ENCODE measurements at regions not wholly inside any gene's neighbourhood (a gene's known extent, or its start where the extent isn't known, plus 50 kb on each side); places are given as distances from the start of the nearest gene placed in this dataset.

GRCh38 chr2:168327328-168327727, 79.9 kb upstream of the STK39 start:
- no peak for TF ChIP-seq CTCF (IDR thresholded peaks at IDR 0.05)
- no peak for TF ChIP-seq POLR2AphosphoS5 (IDR thresholded peaks at IDR 0.05)
- TF ChIP-seq POLR2A (IDR thresholded peaks at IDR 0.05), result no peak

Measured in breast epithelium (tissue), 3 donors.